SK-N-SH treated with all-trans-retinoic acid at 6 μM for 48 hours (cell line): ENCODE measurements at regions not wholly inside any gene's neighbourhood (a gene's known extent, or its start where the extent isn't known, plus 50 kb on each side); places are given as distances from the start of the nearest gene placed in this dataset.

Experiments used
- ATAC-seq: fragments of 200-7000 bp; cut with Tn5 transposase; 3 replicates; pipeline ENCODE4 v1.9.1; 2020; ENCODE audit warnings: mild to moderate bottlenecking, moderate library complexity
- ARNTL ChIP-seq: fragments of 450-650 bp; formaldehyde crosslinking; IDR thresholded peaks from 2 replicates; pipeline ENCODE4 v1.5.0; 2020; ENCODE audit warnings: low read depth, mild to moderate bottlenecking, moderate library complexity, borderline replicate concordance
- BACH2 ChIP-seq: fragments of 250-450 bp; sonication (Bioruptor Pico); IDR thresholded peaks from 2 replicates; pipeline ENCODE4 v1.9.0; 2021; ENCODE audit warnings: mild to moderate bottlenecking, borderline replicate concordance
- CREB5 ChIP-seq: fragments of 250-450 bp; sonication (Bioruptor Pico); IDR thresholded peaks from 2 replicates; pipeline ENCODE4 v1.5.1; 2020; ENCODE audit warnings: low read depth, mild to moderate bottlenecking, moderate library complexity
- CSDC2 ChIP-seq: fragments of 250-450 bp; sonication (Bioruptor Pico); IDR thresholded peaks from 2 replicates; pipeline ENCODE4 v1.5.0; 2020; ENCODE audit warnings: mild to moderate bottlenecking, moderate library complexity
- CSRNP3 ChIP-seq: fragments of 250-450 bp; sonication (Bioruptor Pico); IDR thresholded peaks from 2 replicates; pipeline ENCODE4 v1.5.1; 2021; ENCODE audit warnings: mild to moderate bottlenecking, moderate library complexity
- ESRRG ChIP-seq: fragments of 250-450 bp; sonication (Bioruptor Pico); IDR thresholded peaks from 2 replicates; pipeline ENCODE4 v1.6.1; 2021; ENCODE audit warnings: mild to moderate bottlenecking
- GLIS3 ChIP-seq: fragments of 250-450 bp; sonication (Bioruptor Pico); IDR thresholded peaks from 2 replicates; pipeline ENCODE4 v1.5.0; 2020; ENCODE audit warnings: mild to moderate bottlenecking, moderate library complexity
- ISL1 ChIP-seq: fragments of 250-450 bp; sonication (Bioruptor Pico); IDR thresholded peaks from 2 replicates; pipeline ENCODE4 v2.1.2; 2022; ENCODE audit warnings: mild to moderate bottlenecking, moderate library complexity
- PATZ1 ChIP-seq: fragments of 250-450 bp; sonication (Bioruptor Pico); IDR thresholded peaks from 2 replicates; pipeline ENCODE4 v1.8.0; 2020; ENCODE audit warnings: mild to moderate bottlenecking, moderate library complexity, borderline replicate concordance
- POU6F1 ChIP-seq: fragments of 250-450 bp; sonication (Bioruptor Pico); IDR thresholded peaks from 2 replicates; pipeline ENCODE4 v1.8.0; 2021; ENCODE audit warnings: low read depth, mild to moderate bottlenecking, moderate library complexity, borderline replicate concordance
- PPARA ChIP-seq: fragments of 250-450 bp; sonication (Bioruptor Pico); IDR thresholded peaks from 2 replicates; pipeline ENCODE4 v1.5.0; 2020; ENCODE audit warnings: mild to moderate bottlenecking, borderline replicate concordance
- RARB ChIP-seq: fragments of 250-450 bp; sonication (Bioruptor Pico); IDR thresholded peaks from 2 replicates; pipeline ENCODE4 v1.8.0; 2021; ENCODE audit warnings: mild to moderate bottlenecking, moderate library complexity
- SNAI2 ChIP-seq: fragments of 250-450 bp; sonication (Bioruptor Pico); IDR thresholded peaks from 2 replicates; pipeline ENCODE4 v1.5.0; 2020; ENCODE audit warnings: mild to moderate bottlenecking, moderate library complexity
- TCF4 ChIP-seq: fragments of 250-450 bp; sonication (Bioruptor Pico); IDR thresholded peaks from 2 replicates; pipeline ENCODE4 v1.8.0; 2021; ENCODE audit warnings: mild to moderate bottlenecking, moderate library complexity, borderline replicate concordance
- TOX ChIP-seq: fragments of 250-450 bp; sonication (Bioruptor Pico); IDR thresholded peaks from 2 replicates; pipeline ENCODE4 v1.8.0; 2021; ENCODE audit warnings: mild to moderate bottlenecking, moderate library complexity, borderline replicate concordance
- TSHZ2 ChIP-seq: fragments of 250-450 bp; sonication (Bioruptor Pico); IDR thresholded peaks from 2 replicates; pipeline ENCODE4 v1.5.0; 2020; ENCODE audit warnings: mild to moderate bottlenecking, moderate library complexity
- ZC3H10 ChIP-seq: fragments of 250-450 bp; sonication (Bioruptor Pico); IDR thresholded peaks from 2 replicates; pipeline ENCODE4 v1.5.1; 2021; ENCODE audit warnings: mild to moderate bottlenecking, moderate library complexity
- ZFP3 ChIP-seq: fragments of 250-450 bp; sonication (Bioruptor Pico); IDR thresholded peaks from 2 replicates; pipeline ENCODE4 v1.5.0; 2020; ENCODE audit warnings: mild to moderate bottlenecking, moderate library complexity
- ZFP30 ChIP-seq: fragments of 450-650 bp; formaldehyde crosslinking; IDR thresholded peaks from 2 replicates; pipeline ENCODE4 v1.5.0; 2022; ENCODE audit warnings: mild to moderate bottlenecking, moderate library complexity
- ZNF565 ChIP-seq: fragments of 450-650 bp; formaldehyde crosslinking; conservative IDR thresholded peaks from 2 replicates; pipeline ENCODE4 v1.5.0; 2020; ENCODE audit warnings: low read depth, mild to moderate bottlenecking, moderate library complexity
- ZNF70 ChIP-seq: fragments of 450-650 bp; formaldehyde crosslinking; IDR thresholded peaks from 2 replicates; pipeline ENCODE4 v1.5.0; 2020; ENCODE audit warnings: mild to moderate bottlenecking, moderate library complexity
- ZNF8 ChIP-seq: fragments of 450-650 bp; formaldehyde crosslinking; IDR thresholded peaks from 2 replicates; pipeline ENCODE4 v1.5.0; 2020; ENCODE audit warnings: mild to moderate bottlenecking, moderate library complexity

GRCh38 chr7:82592416-82592815 is 148.8 kb upstream of the CACNA2D1 start:
- TF ChIP-seq PPARA = no peak
- TF ChIP-seq POU6F1 (CRISPR knock-in tag) = no peak
- TF ChIP-seq CSDC2 (CRISPR knock-in tag) = no peak
- no peak for TF ChIP-seq ISL1 (CRISPR knock-in tag)
- no peak for TF ChIP-seq ZNF8 (CRISPR knock-in tag)
- no peak for TF ChIP-seq ZFP30 (CRISPR knock-in tag)
- no peak for TF ChIP-seq CSRNP3
- no peak for TF ChIP-seq BACH2
- no peak for TF ChIP-seq CREB5 (CRISPR knock-in tag)
- no peak for TF ChIP-seq PATZ1 (CRISPR knock-in tag)
- no peak for TF ChIP-seq ARNTL (CRISPR knock-in tag)
- TF ChIP-seq GLIS3 (CRISPR knock-in tag) = no peak
- TF ChIP-seq TCF4 (CRISPR knock-in tag) = no peak
- no peak for TF ChIP-seq RARB
- no peak for TF ChIP-seq ZFP3 (CRISPR knock-in tag)
- no peak for TF ChIP-seq ZNF70 (CRISPR knock-in tag)
- TF ChIP-seq TSHZ2 = no peak
- TF ChIP-seq ZC3H10 (CRISPR knock-in tag) = no peak
- no peak for TF ChIP-seq TOX
- TF ChIP-seq, all 23 proteins: peak for 0
- no peak for ATAC-seq

- no peak for ATAC-seq
- no peak for TF ChIP-seq ZNF565 (CRISPR knock-in tag)
- TF ChIP-seq ZC3H10 (CRISPR knock-in tag) = no peak
- no peak for TF ChIP-seq BACH2
- no peak for TF ChIP-seq POU6F1 (CRISPR knock-in tag)
- TF ChIP-seq ZFP30 (CRISPR knock-in tag) = no peak
- no peak for TF ChIP-seq ISL1 (CRISPR knock-in tag)
- no peak for TF ChIP-seq GLIS3 (CRISPR knock-in tag)
- TF ChIP-seq SNAI2 (CRISPR knock-in tag) = no peak
- no peak for TF ChIP-seq PATZ1 (CRISPR knock-in tag)
- TF ChIP-seq TSHZ2 = no peak
- no peak for TF ChIP-seq CREB5 (CRISPR knock-in tag)
- no peak for TF ChIP-seq ZNF8 (CRISPR knock-in tag)
- TF ChIP-seq ESRRG (CRISPR knock-in tag) = no peak
- no peak for TF ChIP-seq ARNTL (CRISPR knock-in tag)
- TF ChIP-seq ZFP3 (CRISPR knock-in tag) = no peak
- TF ChIP-seq RARB = no peak
Observed at GRCh38 chr7:82579047-82579446, 135.5 kb upstream of the CACNA2D1 start.
